Hepatocyte (in vitro differentiated cells): ENCODE measurements at regions not wholly inside any gene's neighbourhood (a gene's known extent, or its start where the extent isn't known, plus 50 kb on each side); places are given as distances from the start of the nearest gene placed in this dataset.

Source experiments
- DNase-seq: peaks from one replicate; pipeline ENCODE4 v3.0.0-alpha.2; 2016; ENCODE audit warnings: low spot score
- H2AFZ ChIP-seq: fragments of 200-600 bp; sonication (generic); 2 replicates; pipeline ENCODE4 v1.6.0; 2016; ENCODE audit warnings: antibody characterized with exemption, mild to moderate bottlenecking
- H3K27ac ChIP-seq: fragments of 200-600 bp; sonication (generic); 2 replicates; pipeline ENCODE4 v1.5.1; 2016; ENCODE audit warnings: mild to moderate bottlenecking
- H3K27me3 ChIP-seq: fragments of 200-600 bp; sonication (generic); 2 replicates; pipeline ENCODE4 v1.6.1; 2016
- H3K36me3 ChIP-seq: fragments of 200-600 bp; sonication (generic); replicated peaks from 2 replicates; pipeline ENCODE4 v1.5.1; 2016; ENCODE audit warnings: low read depth; ENCODE audit not compliant: insufficient read depth
- H3K4me1 ChIP-seq: fragments of 200-600 bp; sonication (generic); 2 replicates; pipeline ENCODE4 v1.5.1; 2016; ENCODE audit warnings: mild to moderate bottlenecking, moderate library complexity; ENCODE audit not compliant: insufficient read depth
- H3K4me2 ChIP-seq: fragments of 200-600 bp; sonication (generic); 2 replicates; pipeline ENCODE4 v1.6.0; 2016
- H3K4me3 ChIP-seq: fragments of 200-600 bp; sonication (generic); 2 replicates; pipeline ENCODE4 v1.5.1; 2016; ENCODE audit warnings: mild to moderate bottlenecking
- H3K79me2 ChIP-seq: fragments of 200-600 bp; sonication (generic); 2 replicates; pipeline ENCODE4 v1.6.0; 2017; ENCODE audit warnings: mild to moderate bottlenecking
- H3K9me2 ChIP-seq: fragments of 200-600 bp; sonication (generic); replicated peaks from 2 replicates; pipeline ENCODE4 v1.6.0; 2017; ENCODE audit warnings: mild to moderate bottlenecking; ENCODE audit not compliant: insufficient read depth
- H3K9me3 ChIP-seq: fragments of 200-600 bp; sonication (generic); 2 replicates; pipeline ENCODE4 v1.5.1; 2016; ENCODE audit warnings: low read depth, mild to moderate bottlenecking
- H4K20me1 ChIP-seq: fragments of 200-600 bp; sonication (generic); 2 replicates; pipeline ENCODE4 v1.6.0; 2016; ENCODE audit warnings: mild to moderate bottlenecking; ENCODE audit not compliant: insufficient read depth, poor library complexity, severe bottlenecking
- CTCF ChIP-seq: fragments of 200-600 bp; sonication (generic); IDR thresholded peaks from 2 replicates; pipeline ENCODE4 v1.5.1; 2016; ENCODE audit warnings: antibody characterized with exemption, mild to moderate bottlenecking; ENCODE audit not compliant: poor library complexity
- EZH2 ChIP-seq: fragments of 200-600 bp; sonication (generic); IDR thresholded peaks from 2 replicates; pipeline ENCODE4 v1.6.1; 2016; ENCODE audit warnings: antibody characterized with exemption, mild to moderate bottlenecking, borderline replicate concordance
- EZH2phosphoT487 ChIP-seq: fragments of 200-600 bp; sonication (generic); IDR thresholded peaks from one replicate; pipeline ENCODE4 v1.6.1; 2018; ENCODE audit warnings: antibody characterized with exemption, mild to moderate bottlenecking, low read depth, moderate library complexity; ENCODE audit not compliant: unreplicated experiment, severe bottlenecking
- WGBS: methylation state at CpG from one replicate; pipeline ENCODE4 v1.1.6; 2016; ENCODE audit warnings: low lambda C conversion rate; ENCODE audit errors: missing lambda C conversion rate; 5-methylcytosine and 5-hydroxymethylcytosine counted together

- Histone ChIP-seq H3K4me1 (no peaks in the 10 kb centered on the region), H3K9me2 (no peaks in the 10 kb centered on the region), H3K27ac (no peak overlapping the region), H4K20me1 (no peaks in the 10 kb centered on the region), H3K4me2 (no peak overlapping the region), H2AFZ (no peak overlapping the region), H3K4me3 (no peak overlapping the region), H3K27me3 (no peaks in the 10 kb centered on the region), H3K79me2 (no peaks in the 10 kb centered on the region), H3K36me3 (no peaks in the 10 kb centered on the region), H3K9me3 (no peaks in the 10 kb centered on the region)
- no peak for TF ChIP-seq CTCF
- no peak for TF ChIP-seq EZH2phosphoT487
- no peak for TF ChIP-seq EZH2
- DNase-seq, result no peak
- 94% methylated on average over 5 of the region's 5 CpGs for WGBS
Observed at GRCh38 chr3:178480274-178480673, 56.0 kb upstream of the KCNMB2 start.

GRCh38 chr3:178480795-178481194 lies 55.4 kb upstream of the KCNMB2 start:
- H3K9me2 ChIP-seq, result no peaks in the 10 kb centered on the region
- DNase-seq, result no peak
- no peaks in the 10 kb centered on the region for H3K79me2 ChIP-seq
- H3K27ac ChIP-seq, result no peak overlapping the region
- no peak overlapping the region for H3K4me3 ChIP-seq
- H3K27me3 ChIP-seq, result no peaks in the 10 kb centered on the region
- H3K4me1 ChIP-seq, result no peaks in the 10 kb centered on the region
- WGBS, result 82% methylated on average over 4 of the region's 4 CpGs
- TF ChIP-seq EZH2phosphoT487 (no peak), EZH2 (no peak), CTCF (no peak)
- H3K9me3 ChIP-seq, result no peaks in the 10 kb centered on the region
- no peaks in the 10 kb centered on the region for H3K36me3 ChIP-seq
- H2AFZ ChIP-seq, result no peak overlapping the region
- H3K4me2 ChIP-seq, result no peak overlapping the region
- H4K20me1 ChIP-seq, result no peaks in the 10 kb centered on the region

- no peak for TF ChIP-seq EZH2phosphoT487
- TF ChIP-seq EZH2, result no peak
- TF ChIP-seq CTCF, result no peak
- Histone ChIP-seq H3K9me2 (no peaks in the 10 kb centered on the region), H3K4me3 (no peak overlapping the region), H3K79me2 (no peaks in the 10 kb centered on the region), H3K27ac (no peak overlapping the region), H2AFZ (no peak overlapping the region), H3K4me2 (no peak overlapping the region), H3K36me3 (no peaks in the 10 kb centered on the region), H3K4me1 (no peaks in the 10 kb centered on the region), H3K27me3 (no peaks in the 10 kb centered on the region), H4K20me1 (no peaks in the 10 kb centered on the region), H3K9me3 (no peaks in the 10 kb centered on the region)
- 96% methylated on average over 3 of the region's 3 CpGs for WGBS
- DNase-seq, result no peak
Observed at GRCh38 chr3:178482981-178483380, 53.3 kb upstream of the KCNMB2 start.

- Histone ChIP-seq H3K4me2 (no peak overlapping the region), H3K4me3 (no peak overlapping the region), H3K79me2 (no peaks in the 10 kb centered on the region), H3K27me3 (no peaks in the 10 kb centered on the region), H3K9me3 (no peaks in the 10 kb centered on the region), H3K27ac (no peak overlapping the region), H2AFZ (no peak overlapping the region), H4K20me1 (no peaks in the 10 kb centered on the region), H3K4me1 (no peaks in the 10 kb centered on the region), H3K9me2 (no peaks in the 10 kb centered on the region), H3K36me3 (no peaks in the 10 kb centered on the region)
- DNase-seq, result no peak
- TF ChIP-seq EZH2 (no peak), CTCF (no peak), EZH2phosphoT487 (no peak)
- 78% methylated on average over 2 of the region's 2 CpGs for WGBS
Observed at GRCh38 chr3:178483704-178484103, 52.5 kb upstream of the KCNMB2 start.
